HG03103 (cell line): ENCODE measurements at regions not wholly inside any gene's neighbourhood (a gene's known extent, or its start where the extent isn't known, plus 50 kb on each side); places are given as distances from the start of the nearest gene placed in this dataset.

ENCODE experiments used
- ATAC-seq: cut with Tn5 transposase; IDR thresholded peaks from one replicate; pipeline ENCODE4 v1.9.1; 2021; ENCODE audit warnings: low read depth; ENCODE audit not compliant: unreplicated experiment

DNA sequence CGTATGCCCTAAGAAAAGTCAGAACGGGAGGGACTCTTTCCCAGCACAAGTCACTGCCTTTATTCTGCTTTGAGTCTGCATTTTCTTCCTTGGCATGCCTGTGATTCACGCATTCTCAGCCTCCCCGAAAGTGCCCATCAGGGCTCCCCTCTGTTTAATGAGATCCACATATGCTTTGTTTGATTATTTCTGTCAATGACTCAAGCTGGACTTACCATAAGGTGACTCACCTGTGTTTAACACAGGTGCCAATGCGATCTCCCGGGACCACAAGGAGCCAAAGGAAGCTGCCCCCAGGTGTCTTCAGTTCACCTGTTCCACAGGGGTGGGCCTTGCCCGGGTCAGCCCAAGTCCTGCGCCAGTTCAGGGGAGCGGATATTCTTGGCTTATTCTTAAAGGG is 386.0 kb upstream of the SHH start:
- no peak for ATAC-seq

DNA sequence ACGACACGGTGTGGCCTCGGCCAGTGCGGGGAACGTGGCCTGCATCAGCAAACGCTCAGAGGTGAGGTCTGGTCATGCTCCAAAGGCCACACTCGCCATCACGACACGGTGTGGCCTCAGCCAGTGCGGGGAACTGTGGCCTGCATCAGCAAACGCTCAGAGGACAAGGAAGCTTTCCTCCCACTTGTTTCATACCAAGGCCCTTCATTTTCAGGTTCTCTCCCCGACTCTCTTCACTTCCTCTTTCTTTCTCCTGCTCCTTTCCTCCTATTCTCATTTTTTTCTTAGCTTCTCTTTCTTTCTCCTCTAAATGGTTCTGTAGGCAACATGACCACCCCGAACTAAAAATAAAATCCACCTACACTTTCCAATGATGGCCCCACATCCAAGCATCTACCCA is 384.4 kb upstream of the SHH start:
- no peak for ATAC-seq

DNA sequence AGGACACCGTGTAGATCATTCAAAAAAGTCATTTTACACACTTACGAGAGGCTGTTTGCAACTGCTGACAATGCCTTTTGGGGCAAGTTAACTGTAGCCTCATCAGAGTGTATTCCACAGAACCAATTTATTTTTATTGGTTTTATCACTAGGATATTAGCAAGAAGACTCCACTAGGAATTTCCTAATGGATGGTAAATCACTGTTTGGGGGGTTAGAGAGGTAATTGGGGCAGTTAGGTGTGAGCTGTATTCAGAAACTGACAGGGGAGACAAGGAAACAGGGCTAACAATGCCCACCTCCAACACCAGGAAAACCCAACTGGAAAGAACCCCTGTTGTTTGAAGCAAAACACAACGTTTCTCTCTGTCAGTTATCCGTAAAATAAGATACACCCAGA is 383.0 kb upstream of the SHH start:
- no peak for ATAC-seq

DNA sequence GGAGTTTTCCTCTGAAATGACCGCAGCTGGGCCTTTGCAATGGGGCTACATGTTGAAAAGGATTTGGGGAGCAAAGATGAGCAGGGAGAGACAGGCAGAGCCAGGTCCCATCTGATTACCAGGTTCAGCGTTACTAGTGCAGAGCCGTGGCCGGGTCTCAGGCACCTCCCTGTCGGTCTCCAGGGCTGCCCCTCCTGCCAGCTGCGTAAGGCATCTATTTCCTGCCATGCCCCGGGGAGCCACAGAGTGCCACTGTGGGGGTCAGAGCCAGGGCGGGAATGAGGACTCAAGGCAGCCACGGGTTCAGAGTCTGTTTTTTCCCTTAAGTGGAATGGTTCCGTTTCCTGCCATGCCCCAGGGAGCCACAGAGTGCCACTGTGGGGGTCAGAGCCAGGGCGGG is 382.6 kb upstream of the SHH start:
- ATAC-seq, result no peak

DNA sequence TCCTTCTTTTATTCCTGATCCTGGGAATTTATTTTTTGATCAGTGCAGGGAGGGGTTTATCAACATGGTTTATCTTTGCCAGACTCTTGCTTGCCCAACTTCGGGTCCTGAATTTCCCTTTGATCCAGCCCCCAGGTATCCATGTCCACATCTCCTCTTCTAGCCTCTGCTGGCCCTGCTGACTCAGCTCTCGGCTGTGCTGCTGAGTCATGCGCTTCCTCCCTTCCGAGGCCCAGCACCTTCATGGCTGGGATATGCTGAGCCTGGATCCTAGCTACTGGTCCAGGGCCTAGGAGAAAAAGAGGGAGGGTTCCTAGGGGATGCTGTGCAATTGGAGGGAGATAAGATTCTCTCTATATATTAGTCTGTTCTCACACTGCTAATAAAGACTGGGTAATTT is 380.7 kb upstream of the SHH start:
- no peak for ATAC-seq

DNA sequence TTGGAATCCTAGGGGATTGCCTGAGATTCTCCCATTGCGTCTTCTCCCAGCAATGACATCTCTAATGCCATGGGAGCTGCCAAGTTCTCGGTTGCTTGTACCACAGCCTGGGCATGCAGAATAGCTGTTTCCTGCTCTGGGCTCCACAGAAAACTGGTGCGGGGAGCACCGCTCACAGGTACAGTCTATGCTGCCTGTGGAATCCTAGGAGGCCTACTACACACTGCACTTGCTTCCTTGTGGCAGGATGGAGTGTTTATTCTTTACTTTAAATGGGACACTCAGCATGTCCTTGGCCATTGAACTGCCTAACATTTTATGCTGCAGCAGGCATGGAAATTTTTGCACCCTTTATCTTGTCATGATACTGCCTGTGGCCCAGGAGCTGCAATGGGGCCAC is 378.8 kb upstream of the SHH start:
- no peak for ATAC-seq

DNA sequence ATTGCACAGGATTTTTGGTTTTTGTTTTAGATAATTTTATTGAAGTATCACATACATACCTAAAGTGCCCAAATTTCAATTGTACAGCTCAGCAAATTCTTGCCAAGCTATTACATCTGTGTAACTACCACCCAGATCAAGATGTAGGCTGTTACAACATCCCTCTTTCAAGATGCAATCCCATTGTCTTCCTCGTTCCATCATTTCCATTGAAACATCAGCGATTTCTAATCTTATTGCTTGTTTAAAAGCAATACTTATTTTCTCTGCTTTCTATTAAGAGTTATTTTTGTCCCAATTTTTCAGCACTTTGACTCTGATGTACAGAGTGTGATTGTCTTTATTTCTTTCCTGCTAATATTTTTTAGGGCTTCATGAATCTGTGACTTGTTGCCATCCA is 372.8 kb upstream of the SHH start:
- no peak for ATAC-seq

DNA sequence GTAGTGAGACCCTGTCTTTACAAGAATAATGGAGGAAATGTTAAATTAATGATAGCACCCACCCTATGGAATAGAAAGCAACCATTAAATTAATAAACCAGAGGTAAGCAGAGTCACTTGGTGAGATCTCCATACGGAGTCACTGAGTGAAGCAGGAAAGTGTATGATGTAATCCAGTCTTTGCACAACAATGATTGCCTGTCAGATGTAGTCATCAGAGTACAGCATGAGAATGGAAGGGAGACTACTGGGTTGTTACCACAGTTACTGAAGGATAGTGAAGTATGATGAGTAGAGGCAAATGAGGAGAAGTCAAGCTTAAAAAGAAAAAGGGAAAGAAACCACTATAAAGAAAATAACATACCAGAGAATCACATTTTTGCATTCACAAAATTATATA is 371.9 kb upstream of the SHH start:
- ATAC-seq, result no peak

DNA sequence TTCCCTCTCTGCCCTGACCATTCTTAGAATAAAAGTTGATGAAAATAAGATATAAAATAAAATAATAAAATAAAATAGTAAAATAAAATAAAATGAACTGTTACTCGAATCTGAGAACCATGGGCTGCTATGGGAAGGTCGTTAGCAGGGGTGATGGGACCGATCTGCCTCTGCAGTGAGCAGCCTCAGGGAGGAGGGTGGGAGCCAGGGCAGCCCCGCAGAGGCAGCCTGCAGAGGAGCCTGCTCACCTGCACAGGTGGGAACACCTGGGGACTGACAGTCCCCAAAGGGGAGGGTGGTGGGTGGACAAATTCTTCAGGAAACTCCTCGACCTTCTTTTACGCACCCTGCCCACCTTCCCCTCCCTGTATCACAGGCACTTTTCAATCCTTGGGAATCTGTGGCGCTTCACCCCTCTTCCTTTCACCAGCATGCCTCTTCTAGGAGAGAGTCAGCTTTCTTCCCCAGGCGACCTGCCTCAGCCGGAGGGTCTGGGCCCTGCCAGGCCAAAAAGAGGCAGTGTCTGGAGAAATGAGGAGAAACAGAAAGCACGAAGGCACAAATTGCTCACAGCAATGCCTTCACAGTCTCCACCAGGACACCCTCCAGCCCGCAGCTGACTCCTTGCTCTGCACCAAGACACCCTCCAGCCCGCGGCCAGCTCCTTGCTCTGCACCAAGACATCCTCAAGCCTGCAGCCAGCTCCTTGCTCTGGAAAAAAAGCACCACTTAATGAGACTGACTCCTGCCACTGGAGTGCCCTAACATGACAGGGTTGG is 368.4 kb upstream of the SHH start:
- ATAC-seq, result no peak

DNA sequence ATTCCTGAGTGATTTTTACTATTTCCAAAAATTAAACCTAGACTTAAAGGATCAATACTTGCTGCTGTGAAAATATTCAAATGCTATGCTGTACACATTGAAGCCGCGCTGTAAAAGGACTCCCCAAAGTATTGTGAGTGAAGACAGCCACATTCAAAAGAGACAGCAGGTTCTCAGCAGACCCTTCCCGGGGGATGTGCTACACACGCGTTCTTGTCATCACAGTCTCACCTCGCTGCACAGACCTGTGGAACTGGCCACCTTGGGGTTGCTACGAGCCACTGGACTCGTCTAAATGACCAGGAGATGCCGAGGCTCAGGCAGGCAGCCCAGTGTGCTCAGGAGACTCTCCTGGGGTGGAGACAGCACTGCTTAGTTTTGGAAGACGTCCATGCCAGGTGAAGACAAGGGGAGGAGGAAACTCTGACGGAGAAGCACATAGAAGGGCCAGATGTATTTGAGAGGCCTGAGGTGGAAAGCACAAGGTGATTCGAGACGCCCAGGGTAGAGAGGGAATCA is 367.7 kb upstream of the SHH start:
- no peak for ATAC-seq

DNA sequence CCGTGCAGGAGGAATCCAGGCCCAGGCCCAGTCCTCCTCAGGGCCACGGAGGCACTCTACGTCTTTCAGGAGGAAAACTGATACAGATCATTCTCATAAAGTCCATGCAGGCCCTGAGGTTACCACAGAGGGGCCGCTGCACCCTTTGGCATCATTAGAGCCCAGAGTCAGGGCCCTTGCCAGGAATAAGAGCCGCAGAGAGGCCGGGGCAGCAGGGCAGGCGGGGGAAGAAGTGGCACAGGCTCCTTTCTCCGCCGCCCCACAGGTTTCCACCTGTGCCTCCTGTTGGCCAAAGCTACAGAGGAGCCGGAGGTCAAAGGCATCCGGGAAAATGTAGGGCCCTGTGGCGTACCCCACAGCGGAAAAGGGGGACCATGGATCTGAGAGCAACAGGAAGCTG is 366.6 kb upstream of the SHH start:
- ATAC-seq, result no peak

DNA sequence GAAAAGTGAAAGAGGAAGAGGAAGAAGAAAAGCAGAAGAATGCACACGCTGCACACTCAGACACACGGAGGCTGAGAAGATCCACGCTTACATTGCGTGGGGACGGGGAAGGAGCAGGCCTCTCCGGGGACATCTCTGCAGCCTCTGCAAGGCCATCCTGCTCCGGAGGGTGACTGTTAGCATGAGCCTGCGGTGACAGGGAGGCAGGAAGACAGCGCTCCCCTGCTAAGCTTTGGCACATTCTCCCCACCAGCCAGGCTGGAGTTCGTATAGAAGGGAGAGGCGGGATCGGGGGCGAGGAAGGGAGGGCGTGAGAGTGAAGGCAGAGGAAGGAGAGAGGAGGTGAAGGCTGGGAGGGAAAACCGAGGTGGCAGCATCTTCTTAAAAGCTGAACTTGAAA is 366.0 kb upstream of the SHH start:
- no peak for ATAC-seq

DNA sequence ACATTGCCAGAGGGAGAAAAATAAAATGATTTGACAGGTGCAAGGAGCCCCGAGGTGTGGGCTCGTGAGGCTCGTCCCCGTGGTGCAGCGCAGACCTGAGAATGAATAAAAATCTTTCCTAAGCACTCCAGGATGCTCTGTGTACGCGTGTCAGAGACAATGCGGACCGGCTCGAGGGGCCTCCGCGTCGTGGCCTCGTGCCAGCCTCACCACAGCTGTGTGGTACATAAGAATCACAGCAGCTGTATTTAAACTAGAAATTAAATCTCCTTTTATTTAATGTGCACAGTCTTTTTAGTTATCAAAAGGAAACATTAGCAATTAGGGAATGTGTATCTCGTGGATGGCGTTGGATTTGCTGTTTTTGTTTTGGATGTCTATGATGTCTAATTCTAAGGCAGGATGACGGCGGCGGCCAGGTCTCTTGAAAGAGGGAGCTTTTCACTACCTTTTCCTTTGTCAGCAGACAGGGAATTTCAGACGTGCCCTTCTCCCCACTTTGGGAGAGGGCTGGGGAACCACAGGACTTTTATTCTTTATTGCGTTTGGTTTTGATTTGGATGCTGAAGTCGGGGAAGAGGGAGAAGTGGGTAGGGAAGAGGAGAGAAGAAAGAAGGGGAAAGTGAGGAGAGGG is 365.3 kb upstream of the SHH start:
- ATAC-seq, result no peak

DNA sequence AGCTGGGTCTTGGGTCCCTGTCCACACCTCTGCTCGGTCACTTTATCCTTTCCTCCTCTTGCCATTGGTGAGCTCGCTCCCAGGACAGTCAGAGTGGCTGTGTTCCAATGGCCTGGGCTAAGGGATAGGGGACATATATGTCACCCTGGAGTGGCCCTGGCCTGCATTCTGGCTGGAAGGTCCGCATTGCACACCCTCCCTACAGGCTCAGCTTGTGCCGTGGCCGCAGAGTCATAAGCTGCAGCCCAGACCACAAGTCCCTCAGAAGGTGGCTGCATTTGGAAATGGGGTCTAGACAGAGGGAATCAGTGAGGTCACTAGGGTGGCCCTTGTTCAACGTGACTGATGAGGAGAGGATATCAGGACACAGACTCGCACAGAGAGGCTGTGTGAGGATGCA is 363.8 kb upstream of the SHH start:
- ATAC-seq, result no peak

DNA sequence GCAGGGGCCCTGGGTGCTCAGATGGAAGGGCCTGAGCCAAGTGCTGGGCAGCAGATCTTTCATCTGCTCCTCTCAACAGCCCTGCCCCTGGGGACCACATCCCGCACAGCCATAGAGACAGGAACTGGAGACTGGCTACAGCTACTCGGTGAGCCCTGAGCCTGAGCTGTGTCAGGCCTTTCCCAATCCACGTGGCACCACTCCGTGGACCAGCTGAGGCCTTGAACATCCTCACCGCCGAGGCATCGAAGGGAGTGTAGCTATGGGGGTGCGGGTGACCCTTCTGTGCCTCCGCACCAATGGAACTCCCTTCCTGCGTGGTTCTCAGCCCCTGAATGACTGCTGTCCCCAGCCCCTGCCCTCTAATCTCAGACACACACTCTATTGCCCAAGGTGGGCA is 362.7 kb upstream of the SHH start:
- no peak for ATAC-seq

DNA sequence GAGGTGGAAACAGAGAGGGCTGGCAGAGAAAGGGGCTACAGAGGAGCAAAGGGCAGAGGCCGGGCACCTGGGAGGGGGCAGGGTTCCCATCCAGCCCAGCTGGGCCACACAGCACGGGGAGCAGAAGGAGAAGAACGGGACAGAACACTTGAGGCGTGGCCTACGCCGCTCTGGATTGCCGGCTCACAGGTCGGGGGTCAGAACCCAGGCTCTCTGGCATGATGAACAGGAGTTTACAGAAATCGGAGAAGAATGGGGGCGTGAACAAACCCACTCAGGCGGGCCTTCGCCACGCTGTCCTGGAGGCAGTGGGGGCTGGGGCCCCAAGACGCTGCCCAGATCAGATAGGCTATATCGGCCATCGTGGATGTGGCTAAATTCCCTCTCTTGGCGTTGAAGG is 362.2 kb upstream of the SHH start:
- no peak for ATAC-seq

DNA sequence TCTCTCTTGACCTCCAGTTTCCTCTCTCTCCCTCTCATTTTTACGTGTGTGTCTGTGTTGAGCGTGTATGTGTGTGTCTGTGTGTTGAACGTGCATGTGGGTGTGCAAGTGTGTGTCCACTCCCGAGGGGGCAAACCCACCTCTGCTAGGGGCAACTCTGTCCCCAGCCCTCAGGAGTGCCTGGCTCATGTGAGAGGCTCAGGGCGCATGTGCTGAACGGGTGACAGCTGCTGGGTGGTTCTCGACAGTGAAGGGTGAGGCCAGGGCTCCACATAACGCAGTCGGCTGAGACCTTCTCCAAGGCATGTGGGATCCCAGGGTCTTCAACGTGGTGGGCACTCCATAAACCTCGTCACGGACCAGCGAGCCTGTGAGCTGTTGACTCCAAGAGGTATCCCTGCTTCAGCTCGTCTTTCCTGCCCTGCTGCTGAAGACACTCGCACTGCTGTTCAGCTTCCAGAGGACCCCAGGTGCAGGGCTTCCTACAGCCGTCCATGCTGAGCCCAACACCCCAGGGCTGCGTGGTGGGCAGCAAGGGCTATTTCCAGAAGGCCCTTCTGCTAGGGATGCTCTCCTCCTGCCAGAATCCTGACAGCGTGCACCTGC is 361.6 kb upstream of the SHH start:
- ATAC-seq, result no peak

DNA sequence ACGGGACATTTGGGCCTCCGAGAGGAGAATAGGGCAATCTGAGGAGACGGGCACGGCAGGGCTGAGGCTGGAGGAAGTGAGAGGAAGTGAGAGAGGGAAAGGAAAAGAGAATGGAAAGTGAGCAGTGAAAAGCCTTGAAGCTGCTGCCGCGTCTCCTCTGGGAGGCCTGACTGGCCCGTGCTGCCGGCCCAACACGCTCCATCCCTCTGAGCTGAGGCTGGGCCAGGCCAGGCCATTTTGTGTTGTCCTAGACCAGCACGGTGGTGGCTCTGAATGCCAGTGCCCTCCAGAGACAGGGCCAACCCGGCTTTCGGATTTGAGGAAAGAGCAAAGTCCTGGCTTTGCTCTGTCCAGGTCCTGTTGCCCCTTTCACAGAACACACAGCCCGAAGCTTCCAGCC is 361.1 kb upstream of the SHH start:
- ATAC-seq, result no peak

DNA sequence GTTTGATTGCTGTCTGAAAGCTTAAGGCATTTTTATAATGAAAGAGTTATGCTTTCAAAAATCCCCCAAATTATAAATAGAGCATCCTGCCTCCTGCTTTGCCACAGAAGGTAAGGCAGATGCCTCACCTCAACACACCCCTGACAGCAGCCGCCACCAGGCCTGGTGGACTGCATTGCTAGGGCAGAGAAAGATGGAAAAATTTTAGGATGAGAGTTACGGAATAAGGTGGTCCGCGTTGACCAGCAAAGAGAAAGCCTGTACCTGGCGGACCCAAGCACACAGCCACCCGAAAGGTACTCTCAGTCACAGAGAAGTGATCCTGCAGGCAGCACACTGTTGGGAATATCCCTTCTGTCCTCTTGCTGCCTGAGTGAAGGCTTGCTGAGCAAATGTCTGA is 360.4 kb upstream of the SHH start:
- no peak for ATAC-seq

DNA sequence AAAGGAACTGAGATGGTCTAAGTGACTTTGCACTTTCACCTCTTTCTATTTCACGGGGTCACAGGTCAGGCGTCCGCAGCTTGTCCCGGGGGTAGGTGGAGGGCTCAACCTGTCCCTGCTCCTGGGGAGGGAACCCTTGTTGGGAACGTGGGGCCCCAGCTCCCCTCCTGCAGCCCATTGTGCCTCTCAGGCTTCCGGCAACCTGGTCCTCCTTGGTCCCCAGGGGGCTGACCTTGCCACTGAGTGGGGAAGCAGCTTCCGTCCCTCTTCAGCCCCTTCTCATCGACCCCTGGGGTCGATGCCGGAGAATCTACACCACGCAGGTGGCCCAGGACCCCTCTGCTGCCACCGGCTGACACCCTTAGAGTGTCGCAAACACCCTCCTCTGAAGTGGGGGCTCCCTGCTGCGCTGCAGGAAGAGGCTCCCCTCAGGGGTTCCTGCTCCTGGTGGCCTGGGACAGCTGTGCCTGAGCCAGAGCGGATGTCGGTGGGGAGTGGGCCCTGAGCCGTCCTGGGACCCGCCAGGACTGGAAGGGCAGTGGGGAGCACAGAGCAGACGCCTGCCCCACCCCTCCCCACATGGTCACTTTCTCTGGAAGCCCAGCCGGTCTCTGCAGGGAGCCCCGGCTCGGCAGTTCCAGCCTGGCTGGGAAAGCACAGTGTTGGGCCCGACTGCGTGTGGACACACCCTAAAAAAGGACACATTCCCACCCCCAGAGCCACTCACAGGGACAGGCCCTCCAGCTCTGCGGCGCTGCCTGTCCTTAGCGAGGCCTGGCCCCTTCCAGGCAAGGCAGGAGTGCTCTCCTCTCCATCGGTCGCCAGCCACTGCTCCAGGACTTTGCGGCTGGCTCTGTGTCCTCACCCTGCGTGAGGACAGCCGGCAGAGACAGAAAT is 357.5 kb upstream of the SHH start:
- no peak for ATAC-seq

DNA sequence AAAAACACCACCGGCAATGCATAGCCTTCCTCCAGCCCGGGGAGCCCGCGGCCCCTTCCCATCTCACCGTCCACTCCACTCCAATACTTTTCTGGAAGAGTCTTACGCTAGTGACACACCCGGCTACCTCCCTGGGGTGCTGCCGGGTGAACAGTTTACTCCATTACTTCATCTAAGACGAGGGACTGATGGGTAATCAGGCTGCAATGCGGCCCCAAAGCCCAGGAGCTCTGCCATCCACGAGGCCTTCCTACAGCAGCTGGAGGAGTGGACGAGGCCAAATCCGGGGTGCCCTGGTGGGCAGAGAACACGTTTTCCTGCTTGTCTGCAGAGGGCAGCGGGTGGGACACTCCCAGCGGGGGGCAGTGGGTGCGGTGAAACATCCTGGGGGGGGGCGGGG is 356.2 kb upstream of the SHH start:
- ATAC-seq, result no peak
